ENCODE measurements at regions not wholly inside any gene's neighbourhood (a gene's known extent, or its start where the extent isn't known, plus 50 kb on each side); places are given as distances from the start of the nearest gene placed in this dataset.

GRCh38 chr1:82901118-82901517, 1097.8 kb downstream of the TTLL7 start:
- H3K4me3 ChIP-seq (ENCODE audit: low read length) = no peak overlapping the region
- H3K4me1 ChIP-seq (ENCODE audit: insufficient read depth, low read length) = no peaks in the 10 kb centered on the region
- no peaks in the 10 kb centered on the region for H3K9me3 ChIP-seq (ENCODE audit: insufficient read depth, low read depth, low read length)
- no peak overlapping the region for H3K9ac ChIP-seq (ENCODE audit: low read depth, low read length)
- no peaks in the 10 kb centered on the region for H3K36me3 ChIP-seq (ENCODE audit: insufficient read depth, low read depth, low read length)
- H3K27me3 ChIP-seq (ENCODE audit: insufficient read depth, low read length) = no peaks in the 10 kb centered on the region
- H3K27ac ChIP-seq (ENCODE audit: low read length) = no peak overlapping the region

- Histone ChIP-seq H3K27me3 (ENCODE audit: insufficient read depth, low read length) (no peaks in the 10 kb centered on the region), H3K36me3 (ENCODE audit: insufficient read depth, low read depth, low read length) (no peaks in the 10 kb centered on the region), H3K4me1 (ENCODE audit: insufficient read depth, low read length) (no peaks in the 10 kb centered on the region), H3K4me3 (ENCODE audit: low read length) (no peak overlapping the region), H3K9ac (ENCODE audit: low read depth, low read length) (no peak overlapping the region), H3K27ac (ENCODE audit: low read length) (no peak overlapping the region), H3K9me3 (ENCODE audit: insufficient read depth, low read depth, low read length) (no peaks in the 10 kb centered on the region)
Measured at GRCh38 chr1:82899017-82899416, 1098.3 kb downstream of the ADGRL2 start.

- Histone ChIP-seq H3K27ac (ENCODE audit: low read length) (no peak overlapping the region), H3K9me3 (ENCODE audit: insufficient read depth, low read depth, low read length) (no peaks in the 10 kb centered on the region), H3K4me3 (ENCODE audit: low read length) (no peak overlapping the region), H3K27me3 (ENCODE audit: insufficient read depth, low read length) (no peaks in the 10 kb centered on the region), H3K4me1 (ENCODE audit: insufficient read depth, low read length) (no peaks in the 10 kb centered on the region), H3K36me3 (ENCODE audit: insufficient read depth, low read depth, low read length) (no peaks in the 10 kb centered on the region), H3K9ac (ENCODE audit: low read depth, low read length) (no peak overlapping the region)
Measured at GRCh38 chr1:82897549-82897948, 1096.8 kb downstream of the ADGRL2 start.

GRCh38 chr1:82896036-82896435, 1095.3 kb downstream of the ADGRL2 start:
- no peaks in the 10 kb centered on the region for H3K4me1 ChIP-seq (ENCODE audit: insufficient read depth, low read length)
- no peaks in the 10 kb centered on the region for H3K36me3 ChIP-seq (ENCODE audit: insufficient read depth, low read depth, low read length)
- no peak overlapping the region for H3K27ac ChIP-seq (ENCODE audit: low read length)
- H3K27me3 ChIP-seq (ENCODE audit: insufficient read depth, low read length) = no peaks in the 10 kb centered on the region
- H3K9ac ChIP-seq (ENCODE audit: low read depth, low read length) = no peak overlapping the region
- H3K9me3 ChIP-seq (ENCODE audit: insufficient read depth, low read depth, low read length) = no peaks in the 10 kb centered on the region
- H3K4me3 ChIP-seq (ENCODE audit: low read length) = no peak overlapping the region

- no peak overlapping the region for H3K4me3 ChIP-seq (ENCODE audit: low read length)
- no peak overlapping the region for H3K9ac ChIP-seq (ENCODE audit: low read depth, low read length)
Measured at GRCh38 chr1:82894635-82895034, 1093.9 kb downstream of the ADGRL2 start.

GRCh38 chr1:82893712-82894470, 1093.2 kb downstream of the ADGRL2 start:
- Histone ChIP-seq H3K27ac (ENCODE audit: low read length) (no peak overlapping the region), H3K4me3 (ENCODE audit: low read length) (no peak overlapping the region), H3K4me1 (ENCODE audit: insufficient read depth, low read length) (no peaks in the 10 kb centered on the region)

More at GRCh38 chr1:82894635-82895034, 1093.9 kb downstream of the ADGRL2 start:
- Histone ChIP-seq H3K9me3 (ENCODE audit: insufficient read depth, low read depth, low read length) (no peaks in the 10 kb centered on the region), H3K36me3 (ENCODE audit: insufficient read depth, low read depth, low read length) (no peaks in the 10 kb centered on the region), H3K4me1 (ENCODE audit: insufficient read depth, low read length) (no peaks in the 10 kb centered on the region), H3K27ac (ENCODE audit: low read length) (no peak overlapping the region), H3K27me3 (ENCODE audit: insufficient read depth, low read length) (no peaks in the 10 kb centered on the region)

GRCh38 chr1:82880506-82880905, 1079.8 kb downstream of the ADGRL2 start:
- Histone ChIP-seq H3K9me3 (ENCODE audit: insufficient read depth, low read depth, low read length) (no peaks in the 10 kb centered on the region), H3K27me3 (ENCODE audit: insufficient read depth, low read length) (no peaks in the 10 kb centered on the region), H3K4me1 (ENCODE audit: insufficient read depth, low read length) (no peaks in the 10 kb centered on the region)

More at GRCh38 chr1:82893712-82894470, 1093.2 kb downstream of the ADGRL2 start:
- Histone ChIP-seq H3K27me3 (ENCODE audit: insufficient read depth, low read length) (no peaks in the 10 kb centered on the region), H3K36me3 (ENCODE audit: insufficient read depth, low read depth, low read length) (no peaks in the 10 kb centered on the region), H3K9me3 (ENCODE audit: insufficient read depth, low read depth, low read length) (no peaks in the 10 kb centered on the region), H3K9ac (ENCODE audit: low read depth, low read length) (no peak overlapping the region)

GRCh38 chr1:82879701-82880305, 1079.1 kb downstream of the ADGRL2 start:
- Histone ChIP-seq H3K9ac (ENCODE audit: low read depth, low read length) (no peak overlapping the region), H3K4me1 (ENCODE audit: insufficient read depth, low read length) (no peaks in the 10 kb centered on the region), H3K9me3 (ENCODE audit: insufficient read depth, low read depth, low read length) (no peaks in the 10 kb centered on the region), H3K36me3 (ENCODE audit: insufficient read depth, low read depth, low read length) (no peaks in the 10 kb centered on the region), H3K27ac (ENCODE audit: low read length) (no peak overlapping the region), H3K4me3 (ENCODE audit: low read length) (no peak overlapping the region), H3K27me3 (ENCODE audit: insufficient read depth, low read length) (no peaks in the 10 kb centered on the region)

More at GRCh38 chr1:82880506-82880905, 1079.8 kb downstream of the ADGRL2 start:
- H3K4me3 ChIP-seq (ENCODE audit: low read length) = no peak overlapping the region
- no peaks in the 10 kb centered on the region for H3K36me3 ChIP-seq (ENCODE audit: insufficient read depth, low read depth, low read length)
- H3K9ac ChIP-seq (ENCODE audit: low read depth, low read length) = no peak overlapping the region
- H3K27ac ChIP-seq (ENCODE audit: low read length) = no peak overlapping the region

GRCh38 chr1:82875170-82875569, 1074.4 kb downstream of the ADGRL2 start:
- H3K36me3 ChIP-seq (ENCODE audit: insufficient read depth, low read depth, low read length) = no peaks in the 10 kb centered on the region
- H3K4me1 ChIP-seq (ENCODE audit: insufficient read depth, low read length) = no peaks in the 10 kb centered on the region
- H3K27ac ChIP-seq (ENCODE audit: low read length) = no peak overlapping the region
- H3K9me3 ChIP-seq (ENCODE audit: insufficient read depth, low read depth, low read length) = no peaks in the 10 kb centered on the region
- no peaks in the 10 kb centered on the region for H3K27me3 ChIP-seq (ENCODE audit: insufficient read depth, low read length)
- H3K4me3 ChIP-seq (ENCODE audit: low read length) = no peak overlapping the region
- H3K9ac ChIP-seq (ENCODE audit: low read depth, low read length) = no peak overlapping the region

- H3K9ac ChIP-seq (ENCODE audit: low read depth, low read length) = no peak overlapping the region
- H3K27ac ChIP-seq (ENCODE audit: low read length) = no peak overlapping the region
- no peak overlapping the region for H3K4me3 ChIP-seq (ENCODE audit: low read length)
- no peaks in the 10 kb centered on the region for H3K36me3 ChIP-seq (ENCODE audit: insufficient read depth, low read depth, low read length)
- no peaks in the 10 kb centered on the region for H3K4me1 ChIP-seq (ENCODE audit: insufficient read depth, low read length)
- no peaks in the 10 kb centered on the region for H3K9me3 ChIP-seq (ENCODE audit: insufficient read depth, low read depth, low read length)
- H3K27me3 ChIP-seq (ENCODE audit: insufficient read depth, low read length) = no peaks in the 10 kb centered on the region
Measured at GRCh38 chr1:82874041-82874440, 1073.3 kb downstream of the ADGRL2 start.

- no peaks in the 10 kb centered on the region for H3K9me3 ChIP-seq (ENCODE audit: insufficient read depth, low read depth, low read length)
- no peak overlapping the region for H3K9ac ChIP-seq (ENCODE audit: low read depth, low read length)
- no peaks in the 10 kb centered on the region for H3K27me3 ChIP-seq (ENCODE audit: insufficient read depth, low read length)
- H3K4me3 ChIP-seq (ENCODE audit: low read length) = no peak overlapping the region
- no peaks in the 10 kb centered on the region for H3K4me1 ChIP-seq (ENCODE audit: insufficient read depth, low read length)
- no peak overlapping the region for H3K27ac ChIP-seq (ENCODE audit: low read length)
- H3K36me3 ChIP-seq (ENCODE audit: insufficient read depth, low read depth, low read length) = no peaks in the 10 kb centered on the region
Measured at GRCh38 chr1:82870332-82870731, 1069.6 kb downstream of the ADGRL2 start.

- no peaks in the 10 kb centered on the region for H3K36me3 ChIP-seq (ENCODE audit: insufficient read depth, low read depth, low read length)
- no peaks in the 10 kb centered on the region for H3K4me1 ChIP-seq (ENCODE audit: insufficient read depth, low read length)
- no peak overlapping the region for H3K4me3 ChIP-seq (ENCODE audit: low read length)
- no peak overlapping the region for H3K27ac ChIP-seq (ENCODE audit: low read length)
- H3K9me3 ChIP-seq (ENCODE audit: insufficient read depth, low read depth, low read length) = no peaks in the 10 kb centered on the region
- no peak overlapping the region for H3K9ac ChIP-seq (ENCODE audit: low read depth, low read length)
- no peaks in the 10 kb centered on the region for H3K27me3 ChIP-seq (ENCODE audit: insufficient read depth, low read length)
Measured at GRCh38 chr1:82867781-82868180, 1067.0 kb downstream of the ADGRL2 start.
